Vagina (tissue), 2 donors: ENCODE measurements at regions not wholly inside any gene's neighbourhood (a gene's known extent, or its start where the extent isn't known, plus 50 kb on each side); places are given as distances from the start of the nearest gene placed in this dataset.

Experiments
- DNase-seq, 2 donors: peaks; one replicate each; pipeline ENCODE4 v3.0.0-alpha.2; 2017; ENCODE audit errors: extremely low spot score in 2 of 2
- H3K27ac ChIP-seq: fragments of 200-600 bp; sonication (generic); one replicate; pipeline ENCODE4 v1.5.1; 2019
- H3K27me3 ChIP-seq: fragments of 200-600 bp; sonication (generic); one replicate; pipeline ENCODE4 v1.5.1; 2019
- H3K36me3 ChIP-seq, 2 donors: fragments of 200-600 bp; sonication (generic); one replicate each; pipeline ENCODE4 v1.5.1; 2017 to 2019
- H3K4me1 ChIP-seq: fragments of 200-600 bp; sonication (generic); one replicate; pipeline ENCODE4 v1.5.1; 2019
- H3K4me3 ChIP-seq, 2 donors: fragments of 200-600 bp; sonication (generic); 1 replicate in 1 of 2; 2 replicates in 1 of 2; pipeline ENCODE4 v1.5.1; 2016 to 2019
- H3K9me3 ChIP-seq: fragments of 200-600 bp; sonication (generic); one replicate; pipeline ENCODE4 v1.5.1; 2019
- POLR2A ChIP-seq, 2 donors: fragments of 450-650 bp; IDR thresholded peaks; one replicate each; pipeline ENCODE4 v1.6.1; 2017; ENCODE audit warnings: antibody characterized with exemption in 2 of 2, mild to moderate bottlenecking in 2 of 2, moderate library complexity in 2 of 2
- POLR2AphosphoS5 ChIP-seq, 2 donors: sonication (generic); formaldehyde crosslinking; IDR thresholded peaks; one replicate each; pipeline ENCODE4 v1.9.0; 2017; ENCODE audit warnings: antibody characterized with exemption in 2 of 2, mild to moderate bottlenecking in 2 of 2, low read depth in 1 of 2; ENCODE audit not compliant: insufficient read depth in 1 of 2
- intact Hi-C: fragments of 100-400 bp; cut with DNase I; formaldehyde crosslinking; loops from one replicate; pipeline ENCODE4 v1.15.1; 2023
- TF ChIP-seq, protein P1 (sequence below), 3 experiments: fragments of 450-650 bp in 2 of 3; fragments of 200-600 bp in 1 of 3; sonication (generic) in 1 of 3; IDR thresholded peaks; one replicate each; pipeline ENCODE4 v1.5.1; 2017 to 2019; ENCODE audit warnings: antibody characterized with exemption in 3 of 3, mild to moderate bottlenecking in 2 of 3, moderate library complexity in 2 of 3

DNA sequence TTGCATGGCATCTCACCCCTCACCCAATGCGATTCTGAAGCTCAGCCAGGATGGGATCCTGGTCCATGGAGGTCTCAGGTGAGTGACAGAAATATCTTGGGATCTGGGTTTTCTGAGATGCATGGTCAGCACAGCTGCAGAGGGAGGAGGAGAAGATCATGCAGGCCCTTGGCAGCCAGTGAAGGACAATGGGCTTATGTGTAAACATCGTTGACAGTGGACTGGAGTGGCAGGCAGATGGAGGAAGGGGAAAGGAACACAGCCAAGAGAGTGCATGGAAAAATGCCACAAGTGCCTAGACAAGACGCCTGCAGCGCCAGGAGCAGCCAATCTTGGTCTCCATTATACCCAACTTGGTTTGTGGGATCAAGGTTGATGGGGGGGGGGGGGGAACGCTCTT lies 347.9 kb downstream of the MCTP2 start:
- TF ChIP-seq POLR2AphosphoS5 (IDR thresholded peaks at IDR 0.05; ENCODE audit: insufficient read depth in 1 of 2, low read depth in 1 of 2) (no peak), POLR2A (IDR thresholded peaks at IDR 0.05) (no peak)
- TF ChIP-seq, protein P1, sequence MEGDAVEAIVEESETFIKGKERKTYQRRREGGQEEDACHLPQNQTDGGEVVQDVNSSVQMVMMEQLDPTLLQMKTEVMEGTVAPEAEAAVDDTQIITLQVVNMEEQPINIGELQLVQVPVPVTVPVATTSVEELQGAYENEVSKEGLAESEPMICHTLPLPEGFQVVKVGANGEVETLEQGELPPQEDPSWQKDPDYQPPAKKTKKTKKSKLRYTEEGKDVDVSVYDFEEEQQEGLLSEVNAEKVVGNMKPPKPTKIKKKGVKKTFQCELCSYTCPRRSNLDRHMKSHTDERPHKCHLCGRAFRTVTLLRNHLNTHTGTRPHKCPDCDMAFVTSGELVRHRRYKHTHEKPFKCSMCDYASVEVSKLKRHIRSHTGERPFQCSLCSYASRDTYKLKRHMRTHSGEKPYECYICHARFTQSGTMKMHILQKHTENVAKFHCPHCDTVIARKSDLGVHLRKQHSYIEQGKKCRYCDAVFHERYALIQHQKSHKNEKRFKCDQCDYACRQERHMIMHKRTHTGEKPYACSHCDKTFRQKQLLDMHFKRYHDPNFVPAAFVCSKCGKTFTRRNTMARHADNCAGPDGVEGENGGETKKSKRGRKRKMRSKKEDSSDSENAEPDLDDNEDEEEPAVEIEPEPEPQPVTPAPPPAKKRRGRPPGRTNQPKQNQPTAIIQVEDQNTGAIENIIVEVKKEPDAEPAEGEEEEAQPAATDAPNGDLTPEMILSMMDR (IDR thresholded peaks at IDR 0.05): no peak
- intact Hi-C loops: no loop called here
- H3K36me3 ChIP-seq: no peaks in the 10 kb centered on the region

DNA sequence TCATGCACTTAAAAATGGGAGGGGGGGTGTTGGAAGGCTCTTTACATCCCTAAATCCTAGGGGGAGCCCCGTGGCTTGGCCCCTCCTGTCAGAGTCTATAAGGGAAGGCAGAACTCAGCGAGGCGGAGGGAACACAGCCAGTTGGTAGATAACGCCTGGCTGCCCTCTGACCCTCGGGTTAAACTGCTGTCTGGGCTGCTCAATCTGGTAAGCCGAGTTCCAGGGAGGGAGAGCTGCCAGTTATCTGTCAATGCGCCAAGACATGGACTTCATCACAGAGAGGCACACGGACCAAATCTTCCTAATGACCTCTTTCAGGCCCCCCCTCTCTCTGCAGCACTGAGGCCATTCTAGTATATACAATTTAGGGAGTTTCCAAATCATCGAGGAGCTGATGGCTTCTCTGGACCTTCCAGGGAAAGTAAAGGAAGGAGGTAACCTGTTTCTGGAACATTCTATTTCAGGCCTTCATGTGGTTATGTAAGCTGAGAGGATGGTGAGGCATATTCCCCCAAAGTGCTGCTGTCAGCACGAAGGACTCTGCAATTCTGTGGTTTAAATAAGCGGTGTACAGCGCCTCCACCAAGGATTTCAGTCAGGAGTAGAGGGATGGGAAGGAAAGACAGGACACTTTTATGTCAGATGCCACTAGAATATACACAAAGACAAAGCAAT lies 349.0 kb downstream of the MCTP2 start:
- no peak for DNase-seq
- Histone ChIP-seq H3K27ac (no peak overlapping the region), H3K9me3 (no peaks in the 10 kb centered on the region), H3K36me3 (no peaks in the 10 kb centered on the region), H3K4me1 (no peaks in the 10 kb centered on the region), H3K27me3 (no peaks in the 10 kb centered on the region), H3K4me3 (no peak overlapping the region)
- TF ChIP-seq POLR2AphosphoS5 (IDR thresholded peaks at IDR 0.05; ENCODE audit: insufficient read depth in 1 of 2, low read depth in 1 of 2) (no peak), POLR2A (IDR thresholded peaks at IDR 0.05) (no peak)
- TF ChIP-seq, protein P1 (IDR thresholded peaks at IDR 0.05): no peak
- intact Hi-C loops: no loop called here

More for the DNA sequence above, 347.9 kb downstream of the MCTP2 start:
- no peaks in the 10 kb centered on the region for H3K27me3 ChIP-seq
- H3K27ac ChIP-seq: no peak overlapping the region
- H3K4me3 ChIP-seq: no peak overlapping the region
- H3K9me3 ChIP-seq: no peaks in the 10 kb centered on the region
- no peak for DNase-seq
- no peaks in the 10 kb centered on the region for H3K4me1 ChIP-seq

DNA sequence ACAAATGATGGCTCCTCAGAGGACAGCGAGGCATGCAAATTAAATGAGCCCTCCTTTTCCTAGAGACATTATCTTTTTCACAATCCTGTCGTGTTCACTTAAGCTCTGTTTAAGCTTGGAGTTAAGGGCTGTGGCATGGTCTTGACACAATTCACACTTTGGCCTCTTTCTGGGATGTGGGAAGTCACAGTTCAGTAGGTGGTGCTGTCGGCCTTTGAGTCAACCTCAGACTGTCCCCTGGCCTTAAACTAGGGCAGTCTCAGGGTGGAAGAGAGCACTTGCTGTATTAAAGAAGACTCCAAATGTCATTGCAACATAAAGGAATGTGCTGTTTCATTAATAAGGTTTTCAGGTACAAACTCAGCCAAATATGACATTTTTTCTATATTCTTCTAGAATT lies 351.0 kb downstream of the MCTP2 start:
- no peak overlapping the region for H3K4me3 ChIP-seq
- H3K9me3 ChIP-seq: no peaks in the 10 kb centered on the region
- H3K27ac ChIP-seq: no peak overlapping the region
- intact Hi-C loops: no loop called here
- no peak for DNase-seq
- no peaks in the 10 kb centered on the region for H3K36me3 ChIP-seq
- no peaks in the 10 kb centered on the region for H3K27me3 ChIP-seq
- no peaks in the 10 kb centered on the region for H3K4me1 ChIP-seq
- TF ChIP-seq, protein P1 (IDR thresholded peaks at IDR 0.05): no peak
- no peak for TF ChIP-seq POLR2A (IDR thresholded peaks at IDR 0.05)
- TF ChIP-seq POLR2AphosphoS5 (IDR thresholded peaks at IDR 0.05; ENCODE audit: insufficient read depth in 1 of 2, low read depth in 1 of 2): no peak

DNA sequence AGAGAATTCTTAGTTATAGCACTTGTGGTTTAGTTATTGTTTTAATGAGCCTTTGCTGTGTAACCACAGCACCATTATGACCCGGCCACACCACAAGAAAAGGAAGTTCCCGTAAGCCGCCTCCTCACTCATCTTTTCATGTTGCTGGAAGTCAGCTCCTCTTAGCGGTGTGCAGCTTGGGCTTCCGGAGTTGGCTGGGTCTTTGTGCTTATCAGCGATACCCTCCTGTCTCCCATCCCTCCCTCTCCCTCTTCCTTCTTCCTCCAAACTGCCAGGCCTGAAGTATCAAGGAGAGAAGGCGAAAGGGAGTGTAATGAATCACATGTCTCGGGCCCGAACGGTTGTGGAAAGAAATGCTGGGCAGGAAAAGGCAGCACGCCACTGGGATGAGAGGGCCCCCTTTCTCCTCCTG lies 353.5 kb downstream of the MCTP2 start:
- H3K27me3 ChIP-seq: no peaks in the 10 kb centered on the region
- no peaks in the 10 kb centered on the region for H3K9me3 ChIP-seq
- TF ChIP-seq, protein P1 (IDR thresholded peaks at IDR 0.05): no peak
- no peak for TF ChIP-seq POLR2AphosphoS5 (IDR thresholded peaks at IDR 0.05; ENCODE audit: insufficient read depth in 1 of 2, low read depth in 1 of 2)
- TF ChIP-seq POLR2A (IDR thresholded peaks at IDR 0.05): no peak
- intact Hi-C loops: no loop called here
- H3K4me1 ChIP-seq: no peaks in the 10 kb centered on the region
- no peak overlapping the region for H3K27ac ChIP-seq
- H3K36me3 ChIP-seq: no peaks in the 10 kb centered on the region
- H3K4me3 ChIP-seq: no peak overlapping the region
- no peak for DNase-seq

DNA sequence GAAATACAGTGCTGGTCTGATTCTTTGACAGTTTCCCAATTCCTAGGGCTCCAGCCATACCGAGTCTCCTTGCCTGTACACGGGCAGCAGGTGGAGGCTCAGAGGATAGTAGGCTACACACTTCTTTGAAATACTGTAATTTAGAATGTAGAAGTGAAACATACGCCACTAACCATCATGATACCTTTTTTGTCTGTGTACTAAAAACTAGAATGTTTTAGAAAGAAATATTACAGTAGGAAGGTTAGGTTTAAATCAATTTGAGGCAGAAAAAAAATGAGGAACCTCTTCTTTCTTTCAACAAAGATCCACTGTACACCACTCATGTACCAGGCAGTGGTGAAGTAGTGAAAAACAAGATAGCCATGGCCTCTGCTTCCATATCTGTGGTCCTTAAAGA lies 354.7 kb downstream of the MCTP2 start:
- no peak overlapping the region for H3K4me3 ChIP-seq
- no peaks in the 10 kb centered on the region for H3K9me3 ChIP-seq
- no peak for DNase-seq
- no peaks in the 10 kb centered on the region for H3K27me3 ChIP-seq
- intact Hi-C loops: no loop called here
- no peaks in the 10 kb centered on the region for H3K36me3 ChIP-seq
- H3K4me1 ChIP-seq: no peaks in the 10 kb centered on the region
- TF ChIP-seq, protein P1 (IDR thresholded peaks at IDR 0.05): no peak
- TF ChIP-seq POLR2AphosphoS5 (IDR thresholded peaks at IDR 0.05; ENCODE audit: insufficient read depth in 1 of 2, low read depth in 1 of 2) (no peak), POLR2A (IDR thresholded peaks at IDR 0.05) (no peak)
- no peak overlapping the region for H3K27ac ChIP-seq
